Middle frontal gyrus (tissue), 1 donor: ENCODE measurements at regions not wholly inside any gene's neighbourhood (a gene's known extent, or its start where the extent isn't known, plus 50 kb on each side); places are given as distances from the start of the nearest gene placed in this dataset.

Experiments used
- DNase-seq: peaks from one replicate; pipeline ENCODE4 v3.0.0-alpha.2; 2015; ENCODE audit warnings: low spot score; ENCODE audit errors: extremely low spot score

DNA sequence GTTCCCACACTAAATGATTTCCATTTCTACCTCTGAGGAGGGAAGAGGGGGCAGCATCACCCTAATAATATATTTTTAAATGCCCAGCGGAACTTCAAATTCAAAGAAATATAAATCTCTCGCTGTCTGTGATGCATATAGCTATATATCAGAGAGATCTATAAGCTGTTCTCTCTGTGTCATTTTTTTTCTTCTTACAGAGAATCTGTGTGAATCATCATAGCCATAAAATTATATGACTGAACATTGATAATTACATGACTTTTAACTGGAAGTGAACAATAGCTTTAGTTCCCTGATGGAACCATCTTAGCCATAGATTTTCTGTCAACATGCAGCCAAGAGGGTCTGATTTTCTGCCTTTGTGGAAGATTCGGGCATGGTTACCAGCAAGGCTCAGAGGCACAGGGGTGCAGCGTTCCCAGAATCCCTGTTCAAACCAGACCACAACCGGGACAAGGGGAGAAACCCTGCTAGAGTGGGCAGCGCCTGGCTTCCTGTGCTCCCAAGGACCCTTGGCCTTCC, 93.7 kb upstream of the OSMR start:
- no peak for DNase-seq

- DNase-seq, result no peak
Measured at GRCh38 chr5:38752622-38753021, 93.2 kb upstream of the OSMR start.

DNA sequence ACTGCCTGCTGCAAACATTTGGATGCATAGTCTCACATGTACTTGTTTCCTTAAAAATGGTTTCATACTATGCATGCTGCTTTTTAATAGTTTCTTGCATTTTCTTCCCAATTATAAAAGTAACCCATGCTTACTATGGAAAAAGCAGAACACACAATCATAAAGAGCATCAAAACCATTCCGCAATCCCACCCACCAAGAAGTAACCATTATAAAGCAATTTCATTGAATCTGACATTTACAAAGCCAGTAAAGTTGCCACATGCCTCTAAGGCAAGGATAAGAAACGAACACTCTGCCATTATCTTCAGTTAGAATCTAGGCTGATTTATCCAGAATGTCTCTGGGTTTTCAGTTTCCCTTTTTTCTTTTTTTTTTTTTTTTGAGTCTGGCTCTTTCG, 92.7 kb upstream of the OSMR start:
- no peak for DNase-seq

DNA sequence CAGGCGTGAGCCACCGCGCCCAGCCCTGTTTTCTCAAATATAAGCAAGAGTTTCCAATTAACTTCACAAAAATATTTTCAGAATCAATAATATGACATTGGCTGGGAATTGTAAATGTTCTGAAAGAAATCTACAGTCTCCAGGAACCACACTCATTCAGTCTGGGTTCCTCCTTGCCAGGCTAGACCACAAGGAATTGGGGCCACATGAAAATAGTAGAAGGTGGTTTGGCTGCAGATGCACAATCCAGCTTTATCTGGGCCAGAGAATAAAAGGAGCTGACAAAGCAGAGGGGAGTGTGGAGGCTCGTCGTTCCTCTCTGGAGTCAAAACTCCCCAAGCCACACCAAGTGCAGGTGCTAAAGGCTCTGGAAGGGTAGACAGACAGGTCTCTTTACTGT, 92.0 kb upstream of the OSMR start:
- no peak for DNase-seq

DNA sequence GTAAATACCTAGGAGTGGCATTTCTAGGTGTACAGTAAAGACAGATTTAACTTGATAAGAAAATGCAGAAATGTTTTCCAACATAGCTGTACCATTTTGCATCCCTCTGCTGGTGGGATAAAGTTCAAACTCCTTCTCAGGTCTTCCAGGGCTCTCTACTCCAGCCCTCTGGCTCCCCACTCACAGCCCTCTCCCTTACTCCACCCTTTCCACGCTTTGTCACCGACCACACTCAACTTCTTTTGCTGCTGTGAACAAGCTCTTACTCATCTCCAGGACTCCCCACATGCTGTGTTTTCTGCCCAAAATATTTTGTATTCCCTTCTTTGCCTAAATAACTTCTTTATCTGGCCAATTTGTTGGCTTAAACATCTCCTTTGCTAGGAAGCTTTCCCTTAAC, 90.6 kb upstream of the OSMR start:
- DNase-seq, result no peak

DNA sequence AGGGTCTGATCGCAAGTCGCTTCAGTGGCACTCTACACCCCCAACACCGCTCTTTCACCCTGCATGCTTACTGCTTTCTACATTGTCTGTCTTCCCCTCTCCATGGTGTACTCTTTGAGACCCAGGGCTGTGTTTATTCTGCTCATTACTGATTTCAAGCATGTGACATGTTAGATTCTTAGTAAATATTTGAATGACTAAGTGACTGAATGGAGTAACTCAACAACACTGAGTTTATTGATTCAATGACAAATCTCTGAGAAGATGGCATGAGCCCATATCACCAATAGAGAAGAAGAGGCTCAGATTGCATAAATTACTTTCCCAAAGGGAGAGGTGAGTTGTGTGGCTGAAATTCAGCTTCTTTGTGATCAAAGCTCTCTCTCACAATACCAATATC, 89.7 kb upstream of the OSMR start:
- no peak for DNase-seq

DNA sequence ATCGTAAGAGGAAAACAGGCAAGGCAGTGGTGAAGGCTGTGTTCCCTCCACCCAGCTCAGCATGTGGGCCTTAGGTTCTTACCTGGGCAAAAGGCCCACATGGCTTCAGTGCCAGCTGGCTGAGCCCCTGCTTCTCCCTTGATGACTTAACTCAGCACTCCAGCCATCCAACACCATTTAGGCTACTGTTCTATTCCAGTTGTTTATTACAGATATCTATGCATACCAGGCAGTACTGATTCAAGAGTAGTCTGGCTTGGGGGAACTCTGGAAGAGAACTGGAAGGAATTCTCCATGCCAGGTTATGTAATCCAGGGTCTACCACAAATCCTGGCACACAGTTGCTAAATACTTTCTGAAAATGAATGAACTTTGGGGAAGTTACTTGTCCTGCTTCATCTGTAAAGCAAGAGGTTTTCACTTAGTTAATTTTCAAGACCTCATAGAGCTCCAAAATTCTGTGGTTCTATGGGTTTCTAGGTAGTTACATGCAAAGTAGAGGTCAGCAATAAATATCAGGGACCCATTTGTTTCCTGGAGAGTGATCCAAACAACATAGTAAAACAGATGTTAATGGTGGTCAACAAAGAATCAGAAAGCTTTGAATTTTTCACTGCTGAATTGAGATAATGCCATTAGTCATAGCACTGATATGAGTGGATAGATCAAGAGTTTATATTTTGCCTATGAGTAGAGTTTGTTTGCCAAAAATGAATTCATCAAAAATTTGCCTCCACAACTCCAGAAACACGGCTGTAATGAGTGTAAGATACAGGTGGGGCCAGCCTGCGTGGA, 88.2 kb upstream of the OSMR start:
- DNase-seq, result no peak

DNA sequence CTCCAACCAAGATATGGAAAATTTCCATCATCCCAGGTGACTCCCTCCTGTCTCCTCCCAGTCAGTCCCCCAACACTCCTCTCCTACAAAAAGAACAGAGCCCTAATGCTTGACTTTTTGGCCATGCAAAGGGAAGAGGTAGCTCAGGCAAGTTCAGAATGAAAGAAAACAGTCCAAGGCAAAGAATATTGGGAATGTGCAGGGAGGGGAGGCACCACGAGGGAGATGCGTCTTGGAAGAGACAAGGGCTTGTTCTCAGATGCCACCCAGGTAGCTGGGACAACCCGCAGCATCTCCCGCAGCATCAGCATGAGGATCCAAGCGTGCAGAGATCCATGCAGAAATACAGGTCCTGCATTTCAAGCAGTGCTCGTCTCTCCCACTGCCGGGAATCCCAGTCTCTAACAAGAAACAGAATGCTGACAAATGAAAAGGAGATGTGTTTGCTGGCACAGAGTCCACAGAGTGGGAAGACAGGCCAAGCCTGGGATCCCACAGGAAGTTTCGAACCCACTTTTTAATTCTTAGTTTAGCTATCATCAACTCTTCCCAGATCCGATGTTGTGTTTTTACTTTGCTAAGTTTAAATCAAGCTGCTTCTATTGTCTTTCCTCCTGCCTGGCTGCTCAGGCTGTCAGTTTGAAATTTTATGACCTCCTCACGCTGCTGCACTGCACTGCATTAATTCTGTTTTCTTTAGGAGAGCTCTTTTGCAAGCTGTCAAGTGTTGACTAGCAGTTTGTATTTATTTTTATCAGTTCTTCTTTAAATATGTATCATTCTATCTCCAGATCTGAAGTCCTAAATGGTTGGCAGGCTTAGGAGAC, 86.8 kb upstream of the OSMR start:
- no peak for DNase-seq

DNA sequence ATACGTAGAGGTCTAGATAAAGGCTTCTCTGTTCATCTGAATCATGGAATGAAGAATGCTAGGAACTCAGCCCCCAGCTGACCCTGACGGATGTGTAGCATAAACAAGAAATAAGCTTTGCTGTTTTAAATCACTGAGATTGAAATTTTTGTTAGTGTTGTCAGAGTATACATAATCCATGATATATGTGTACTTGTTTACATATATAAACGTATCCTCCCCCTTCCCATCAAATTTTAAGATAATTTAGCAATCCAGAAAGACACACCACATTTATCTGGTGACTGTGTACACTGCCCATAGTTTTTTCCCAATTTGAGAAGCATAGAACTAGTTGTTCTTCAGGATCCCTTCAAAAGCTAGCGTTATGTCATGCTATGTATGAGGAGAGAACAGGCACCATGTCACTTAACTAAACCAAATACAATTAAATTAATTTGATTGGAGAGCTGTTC, 80.8 kb upstream of the OSMR start:
- no peak for DNase-seq

DNA sequence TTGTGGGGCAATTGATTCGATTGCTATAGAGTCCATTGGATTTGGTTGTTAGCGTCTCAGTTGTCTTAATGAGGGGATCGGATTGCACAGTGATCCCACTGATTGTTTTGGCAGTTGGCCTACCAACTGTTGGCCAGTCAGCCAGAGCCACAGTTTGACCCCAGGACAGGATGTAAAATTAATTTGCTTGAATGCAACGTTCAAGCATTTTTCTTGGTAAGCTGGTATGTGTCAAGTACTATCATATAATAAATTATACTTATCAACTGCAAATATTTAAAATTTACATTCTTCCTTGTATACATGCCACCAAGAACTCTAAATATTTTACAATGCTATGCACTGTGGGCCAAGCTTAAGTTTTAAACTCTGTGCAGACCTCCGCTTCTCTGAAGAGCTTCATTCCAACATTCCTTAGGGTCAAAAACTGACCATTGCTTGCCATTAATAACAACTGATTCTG, 80.4 kb upstream of the OSMR start:
- no peak for DNase-seq

DNA sequence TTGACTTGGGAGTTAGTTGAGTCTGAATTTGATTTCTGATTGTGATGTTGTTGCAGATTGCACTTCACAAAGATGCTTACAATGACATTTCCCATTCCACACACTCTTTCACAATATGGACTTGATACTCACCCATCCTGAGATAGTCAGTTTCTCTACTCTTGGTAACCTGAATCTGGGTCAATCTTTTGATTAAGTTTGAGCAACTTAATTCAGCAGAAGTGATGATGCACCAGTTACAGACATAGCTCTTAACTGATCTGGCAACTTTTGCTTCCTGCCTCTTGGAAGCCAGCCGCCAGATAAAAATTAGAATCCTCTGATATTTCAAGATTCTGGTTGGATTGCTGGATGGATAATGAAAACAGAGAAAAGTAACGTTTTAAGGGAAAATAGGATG, 79.7 kb upstream of the OSMR start:
- DNase-seq, result no peak

GRCh38 chr5:38768412-38769211, 77.2 kb upstream of the OSMR start:
- no peak for DNase-seq

- no peak for DNase-seq
Measured at GRCh38 chr5:38772471-38772870, 73.3 kb upstream of the OSMR start.

- no peak for DNase-seq
Measured at GRCh38 chr5:38775218-38775840, 70.5 kb upstream of the OSMR start.

DNA sequence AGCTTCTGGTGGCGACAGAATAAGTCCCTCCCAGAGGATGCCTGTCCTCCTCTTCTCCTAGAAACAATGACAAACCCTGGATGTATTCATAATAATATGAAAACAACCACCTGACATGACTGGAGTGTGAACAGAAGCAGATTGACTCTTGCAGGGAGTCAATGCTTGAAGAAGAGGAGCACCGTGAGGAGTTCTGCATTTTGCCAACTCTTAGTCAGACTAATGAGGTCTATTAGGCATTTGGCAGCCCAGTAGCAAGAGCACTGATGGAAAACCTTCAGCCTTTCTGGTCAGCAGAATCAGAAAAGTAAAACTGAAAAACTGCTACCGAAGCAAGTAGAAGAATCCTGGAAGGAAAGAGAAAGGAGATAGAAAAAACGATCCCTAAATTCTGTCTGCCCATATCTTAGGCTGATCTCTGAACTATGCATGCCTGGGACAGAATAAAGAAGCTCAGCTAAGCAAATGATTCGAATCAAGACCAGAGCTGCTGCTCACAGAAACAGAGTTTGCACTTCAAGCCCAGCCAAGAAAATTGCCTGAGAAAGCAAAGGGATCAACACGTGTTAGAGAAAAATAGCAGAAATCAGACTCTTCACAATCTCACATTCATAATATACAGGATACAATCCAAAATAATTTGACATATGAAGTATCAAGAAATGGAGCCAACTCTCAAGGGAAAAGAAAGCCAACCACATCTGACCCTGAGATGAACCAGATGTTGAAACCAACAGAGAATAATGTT, 69.5 kb upstream of the OSMR start:
- DNase-seq, result no peak

DNA sequence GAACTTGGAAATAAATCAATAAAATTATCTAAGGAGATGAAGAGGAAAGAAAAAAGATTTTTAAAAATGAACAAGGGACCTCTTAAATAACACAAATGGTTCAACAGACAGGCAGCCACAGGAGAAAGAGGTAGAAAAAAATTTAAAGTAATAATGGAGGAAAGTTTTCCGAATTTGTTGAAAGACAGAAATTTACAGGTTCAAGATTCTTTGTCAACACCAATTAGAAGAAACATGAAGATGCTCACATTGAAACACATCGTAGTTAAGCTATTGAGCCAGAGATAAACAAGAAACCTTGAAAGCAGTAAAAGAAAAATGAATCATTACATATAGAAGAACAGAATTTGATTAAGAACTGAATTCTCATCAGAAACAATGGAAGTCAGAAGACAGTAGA, 68.7 kb upstream of the OSMR start:
- no peak for DNase-seq

- DNase-seq, result no peak
Measured at GRCh38 chr5:38780316-38780715, 65.5 kb upstream of the OSMR start.

GRCh38 chr5:38780945-38781344, 64.9 kb upstream of the OSMR start:
- peak; percentile 9 for DNase-seq

GRCh38 chr5:38782180-38782835, 63.5 kb upstream of the OSMR start:
- DNase-seq, result no peak
